Esophagus squamous epithelium (tissue), 4 donors: ENCODE measurements at regions not wholly inside any gene's neighbourhood (a gene's known extent, or its start where the extent isn't known, plus 50 kb on each side); places are given as distances from the start of the nearest gene placed in this dataset.

ENCODE experiments used
- POLR2A ChIP-seq, 4 donors: fragments of 450-650 bp; IDR thresholded peaks; one replicate each; pipeline ENCODE4 v1.6.1; 2017; ENCODE audit warnings: antibody characterized with exemption in 4 of 4, mild to moderate bottlenecking in 4 of 4, moderate library complexity in 3 of 4
- TF ChIP-seq, protein P1 (sequence below), 6 experiments: fragments of 450-650 bp in 4 of 6; fragments of 200-600 bp in 2 of 6; sonication (generic) in 2 of 6; IDR thresholded peaks; one replicate each; pipeline ENCODE4 v1.5.1; 2016 to 2019; ENCODE audit warnings: antibody characterized with exemption in 6 of 6, mild to moderate bottlenecking in 4 of 6, moderate library complexity in 4 of 6

GRCh38 chr12:77642246-77642645 lies 188.4 kb upstream of the NAV3 start:
- TF ChIP-seq, protein P1, sequence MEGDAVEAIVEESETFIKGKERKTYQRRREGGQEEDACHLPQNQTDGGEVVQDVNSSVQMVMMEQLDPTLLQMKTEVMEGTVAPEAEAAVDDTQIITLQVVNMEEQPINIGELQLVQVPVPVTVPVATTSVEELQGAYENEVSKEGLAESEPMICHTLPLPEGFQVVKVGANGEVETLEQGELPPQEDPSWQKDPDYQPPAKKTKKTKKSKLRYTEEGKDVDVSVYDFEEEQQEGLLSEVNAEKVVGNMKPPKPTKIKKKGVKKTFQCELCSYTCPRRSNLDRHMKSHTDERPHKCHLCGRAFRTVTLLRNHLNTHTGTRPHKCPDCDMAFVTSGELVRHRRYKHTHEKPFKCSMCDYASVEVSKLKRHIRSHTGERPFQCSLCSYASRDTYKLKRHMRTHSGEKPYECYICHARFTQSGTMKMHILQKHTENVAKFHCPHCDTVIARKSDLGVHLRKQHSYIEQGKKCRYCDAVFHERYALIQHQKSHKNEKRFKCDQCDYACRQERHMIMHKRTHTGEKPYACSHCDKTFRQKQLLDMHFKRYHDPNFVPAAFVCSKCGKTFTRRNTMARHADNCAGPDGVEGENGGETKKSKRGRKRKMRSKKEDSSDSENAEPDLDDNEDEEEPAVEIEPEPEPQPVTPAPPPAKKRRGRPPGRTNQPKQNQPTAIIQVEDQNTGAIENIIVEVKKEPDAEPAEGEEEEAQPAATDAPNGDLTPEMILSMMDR (IDR thresholded peaks at IDR 0.05): no peak
- no peak for TF ChIP-seq POLR2A (IDR thresholded peaks at IDR 0.05)
